ENCODE measurements at regions not wholly inside any gene's neighbourhood (a gene's known extent, or its start where the extent isn't known, plus 50 kb on each side); places are given as distances from the start of the nearest gene placed in this dataset.
"Not testable (repeated sequence)": the region's sequence is repeated elsewhere in the genome, so short reads cannot be mapped to it uniquely, and the experiment has no call there.

- H4K20me1 ChIP-seq (replicated peaks; ENCODE audit: control insufficient read depth, extremely low read depth, insufficient read depth, low read length) = no peaks in the 10 kb centered on the region
- no peaks in the 10 kb centered on the region for H3K9me3 ChIP-seq (replicated peaks; ENCODE audit: control insufficient read depth, insufficient read depth, low read length)
- no peak overlapping the region for H3K4me2 ChIP-seq (ENCODE audit: insufficient read depth, low read length)
- CTCF ChIA-PET = no interaction called here
- H3K79me2 ChIP-seq (ENCODE audit: control insufficient read depth, insufficient read depth, low read length) = no peaks in the 10 kb centered on the region
- dilution Hi-C loops (cut with MboI; ENCODE audit: extremely low pct_ligation_motif_present, low sequenced_read_pairs) (no loop called here), intact Hi-C loops (cut with micrococcal nuclease) (no loop called here)
- H3K9me1 ChIP-seq (replicated peaks; ENCODE audit: control insufficient read depth, extremely low read depth, insufficient read depth, low read length) = no peaks in the 10 kb centered on the region
- no peak overlapping the region for H3K4me3 ChIP-seq (replicated peaks in 1 of 3; ENCODE audit: insufficient read depth in 1 of 3, low read depth in 1 of 3, low read length in 3 of 3)
- FAIRE-seq = no peak
- H3K4me1 ChIP-seq (ENCODE audit: control insufficient read depth, extremely low read depth, insufficient read depth, low read length) = no peaks in the 10 kb centered on the region
- POLR2A ChIA-PET = no interaction called here
- no peak overlapping the region for H3K27ac ChIP-seq (ENCODE audit: insufficient read depth, low read depth, low read length)
- H3K27me3 ChIP-seq (ENCODE audit: control insufficient read depth in 2 of 2, insufficient read depth in 2 of 2, low read length in 2 of 2) = no peaks in the 10 kb centered on the region
- TF ChIP-seq POLR2A (IDR thresholded peaks at IDR 0.05; ENCODE audit: low read depth, low read length) (no peak), FOS (IDR thresholded peaks at IDR 0.05; ENCODE audit: borderline replicate concordance, insufficient read depth, low read length) (no peak), EZH2 (IDR thresholded peaks at IDR 0.05; ENCODE audit: borderline replicate concordance, low read depth, low read length, severe bottlenecking) (no peak), GATA2 (IDR thresholded peaks at IDR 0.05; ENCODE audit: insufficient read depth, insufficient read length, low read depth, low read length) (no peak)
- no peak for DNase-seq (ENCODE audit: low read depth, low spot score)
- no peaks in the 10 kb centered on the region for H3K36me3 ChIP-seq (ENCODE audit: control insufficient read depth in 2 of 2, extremely low read depth in 1 of 2, insufficient read depth in 2 of 2, low read length in 2 of 2)
- no peak overlapping the region for H3K9ac ChIP-seq (replicated peaks; ENCODE audit: extremely low read depth, insufficient read depth, low read length)
- no peak overlapping the region for H2AFZ ChIP-seq (ENCODE audit: low read depth, low read length)
- no TSS peak for BruUV-seq (replicated peaks)
Observed at GRCh38 chr5:30499402-30499801, 694.1 kb upstream of the CDH6 start.

- Histone ChIP-seq H3K4me2 (ENCODE audit: insufficient read depth, low read length) (no peak overlapping the region), H3K36me3 (ENCODE audit: control insufficient read depth in 2 of 2, extremely low read depth in 1 of 2, insufficient read depth in 2 of 2, low read length in 2 of 2) (no peaks in the 10 kb centered on the region), H3K79me2 (ENCODE audit: control insufficient read depth, insufficient read depth, low read length) (no peaks in the 10 kb centered on the region), H3K27me3 (ENCODE audit: control insufficient read depth in 2 of 2, insufficient read depth in 2 of 2, low read length in 2 of 2) (no peaks in the 10 kb centered on the region), H3K27ac (ENCODE audit: insufficient read depth, low read depth, low read length) (no peak overlapping the region), H3K9ac (replicated peaks; ENCODE audit: extremely low read depth, insufficient read depth, low read length) (no peak overlapping the region), H3K4me1 (ENCODE audit: control insufficient read depth, extremely low read depth, insufficient read depth, low read length) (no peaks in the 10 kb centered on the region), H3K9me3 (replicated peaks; ENCODE audit: control insufficient read depth, insufficient read depth, low read length) (no peaks in the 10 kb centered on the region), H3K4me3 (replicated peaks in 1 of 3; ENCODE audit: insufficient read depth in 1 of 3, low read depth in 1 of 3, low read length in 3 of 3) (no peak overlapping the region), H4K20me1 (replicated peaks; ENCODE audit: control insufficient read depth, extremely low read depth, insufficient read depth, low read length) (no peaks in the 10 kb centered on the region), H2AFZ (ENCODE audit: low read depth, low read length) (no peak overlapping the region), H3K9me1 (replicated peaks; ENCODE audit: control insufficient read depth, extremely low read depth, insufficient read depth, low read length) (no peaks in the 10 kb centered on the region)
- POLR2A ChIA-PET = no interaction called here
- BruUV-seq (replicated peaks) = no TSS peak
- no peak for FAIRE-seq
- intact Hi-C loops (cut with micrococcal nuclease) = no loop called here
- CTCF ChIA-PET = no interaction called here
- dilution Hi-C loops (cut with MboI; ENCODE audit: extremely low pct_ligation_motif_present, low sequenced_read_pairs) = no loop called here
- TF ChIP-seq MAX (IDR thresholded peaks at IDR 0.05; ENCODE audit: insufficient read depth, insufficient read length) (no peak), POLR2AphosphoS5 (IDR thresholded peaks at IDR 0.05; ENCODE audit: insufficient read depth, low read depth, low read length) (no peak), POLR2A (IDR thresholded peaks at IDR 0.05; ENCODE audit: low read depth, low read length) (no peak), MYC (IDR thresholded peaks at IDR 0.05; ENCODE audit: low read depth, low read length) (no peak), GATA2 (IDR thresholded peaks at IDR 0.05; ENCODE audit: insufficient read depth, insufficient read length, low read depth, low read length) (no peak), JUN (IDR thresholded peaks at IDR 0.05; ENCODE audit: borderline replicate concordance, insufficient read depth, insufficient read length, low read depth) (no peak), EZH2 (IDR thresholded peaks at IDR 0.05; ENCODE audit: borderline replicate concordance, low read depth, low read length, severe bottlenecking) (no peak), CTCF (IDR thresholded peaks at IDR 0.05; ENCODE audit: extremely low read depth in 1 of 2, insufficient read depth in 1 of 2, low read depth in 1 of 2, low read length in 2 of 2) (no peak), FOS (IDR thresholded peaks at IDR 0.05; ENCODE audit: borderline replicate concordance, insufficient read depth, low read length) (no peak)
- no peak for DNase-seq (ENCODE audit: low read depth, low spot score)
Observed at GRCh38 chr5:30498972-30499371, 694.5 kb upstream of the CDH6 start.

- DNase-seq (ENCODE audit: low read depth, low spot score); H3K4me2 ChIP-seq (ENCODE audit: insufficient read depth, low read length); H3K9me1 ChIP-seq (replicated peaks; ENCODE audit: control insufficient read depth, extremely low read depth, insufficient read depth, low read length); dilution Hi-C loops (cut with MboI; ENCODE audit: extremely low pct_ligation_motif_present, low sequenced_read_pairs); H3K79me2 ChIP-seq (ENCODE audit: control insufficient read depth, insufficient read depth, low read length); H3K27ac ChIP-seq (ENCODE audit: insufficient read depth, low read depth, low read length); H3K27me3 ChIP-seq (ENCODE audit: control insufficient read depth in 2 of 2, insufficient read depth in 2 of 2, low read length in 2 of 2); H3K9ac ChIP-seq (replicated peaks; ENCODE audit: extremely low read depth, insufficient read depth, low read length); H3K4me1 ChIP-seq (ENCODE audit: control insufficient read depth, extremely low read depth, insufficient read depth, low read length); H3K4me3 ChIP-seq (replicated peaks in 1 of 3; ENCODE audit: insufficient read depth in 1 of 3, low read depth in 1 of 3, low read length in 3 of 3); H3K36me3 ChIP-seq (ENCODE audit: control insufficient read depth in 2 of 2, extremely low read depth in 1 of 2, insufficient read depth in 2 of 2, low read length in 2 of 2); POLR2A ChIA-PET; FAIRE-seq; CTCF ChIA-PET; H3K9me3 ChIP-seq (replicated peaks; ENCODE audit: control insufficient read depth, insufficient read depth, low read length); intact Hi-C loops (cut with micrococcal nuclease); H4K20me1 ChIP-seq (replicated peaks; ENCODE audit: control insufficient read depth, extremely low read depth, insufficient read depth, low read length); BruUV-seq (replicated peaks); H2AFZ ChIP-seq (ENCODE audit: low read depth, low read length): not testable (repeated sequence)
Observed at GRCh38 chr5:30498509-30498908, 695.0 kb upstream of the CDH6 start.

All from endothelial cell of umbilical vein (primary cell).